Effector memory CD8-positive, alpha-beta T cell (primary cell): ENCODE measurements at regions not wholly inside any gene's neighbourhood (a gene's known extent, or its start where the extent isn't known, plus 50 kb on each side); places are given as distances from the start of the nearest gene placed in this dataset.

Experiments
- ATAC-seq: fragments of 150-1000 bp; cut with Tn5 transposase; replicated peaks from 2 replicates; pipeline ENCODE4 v1.10.0; 2021; ENCODE audit warnings: mild to moderate bottlenecking, moderate library complexity
- DNase-seq, 3 experiments: peaks; one replicate each; pipeline ENCODE4 v3.0.0; 2021
- H3K27ac Mint-ChIP-seq, 2 donors: one replicate each; pipeline ENCODE4 v1.8.0; 2022; ENCODE audit warnings: mild to moderate bottlenecking in 2 of 2, mixed read lengths in 2 of 2, moderate library complexity in 2 of 2
- H3K27me3 Mint-ChIP-seq, 2 donors: one replicate each; pipeline ENCODE4 v1.8.0; 2022; ENCODE audit warnings: mixed read lengths in 2 of 2
- H3K36me3 Mint-ChIP-seq: one replicate; pipeline ENCODE4 v1.8.0; 2022; ENCODE audit warnings: mild to moderate bottlenecking, moderate library complexity, mixed read lengths; ENCODE audit not compliant: insufficient read depth
- H3K4me1 Mint-ChIP-seq, 2 donors: one replicate each; pipeline ENCODE4 v1.8.0; 2022; ENCODE audit warnings: low read depth in 2 of 2, mixed read lengths in 2 of 2
- H3K4me3 Mint-ChIP-seq, 2 donors: one replicate each; pipeline ENCODE4 v1.8.0; 2022; ENCODE audit warnings: mild to moderate bottlenecking in 2 of 2, mixed read lengths in 2 of 2, moderate library complexity in 2 of 2
- H3K9me3 Mint-ChIP-seq, 2 donors: one replicate each; pipeline ENCODE4 v1.8.0; 2022; ENCODE audit warnings: mixed read lengths in 2 of 2

DNA sequence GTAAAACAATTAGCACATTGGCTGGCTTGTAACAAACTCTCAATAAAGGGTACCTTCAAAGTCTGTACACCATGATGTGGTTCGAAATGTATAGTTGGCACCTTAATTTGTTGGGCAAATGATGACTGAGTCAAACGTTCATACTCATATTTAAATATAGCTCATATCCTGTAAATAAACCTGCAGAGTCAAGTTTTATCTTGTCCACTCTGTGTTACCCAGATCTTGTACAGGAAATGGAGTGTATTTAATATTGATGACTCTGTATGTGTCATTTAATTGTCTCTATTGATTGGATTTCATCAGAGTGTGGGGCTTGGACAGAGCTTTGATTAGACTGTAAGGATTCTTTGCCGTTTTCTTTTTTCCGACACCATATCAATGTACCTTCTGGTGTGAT, 805.6 kb upstream of the ZEB2 start:
- Mint-ChIP-seq H3K4me3 (no peak overlapping the region), H3K4me1 (no peaks in the 10 kb centered on the region), H3K36me3 (no peaks in the 10 kb centered on the region), H3K27me3 (peaks cover 0 to 14% of the 10 kb centered on the region in 2 donors), H3K27ac (no peak overlapping the region), H3K9me3 (no peaks in the 10 kb centered on the region)
- no peak for ATAC-seq
- no peak for DNase-seq

DNA sequence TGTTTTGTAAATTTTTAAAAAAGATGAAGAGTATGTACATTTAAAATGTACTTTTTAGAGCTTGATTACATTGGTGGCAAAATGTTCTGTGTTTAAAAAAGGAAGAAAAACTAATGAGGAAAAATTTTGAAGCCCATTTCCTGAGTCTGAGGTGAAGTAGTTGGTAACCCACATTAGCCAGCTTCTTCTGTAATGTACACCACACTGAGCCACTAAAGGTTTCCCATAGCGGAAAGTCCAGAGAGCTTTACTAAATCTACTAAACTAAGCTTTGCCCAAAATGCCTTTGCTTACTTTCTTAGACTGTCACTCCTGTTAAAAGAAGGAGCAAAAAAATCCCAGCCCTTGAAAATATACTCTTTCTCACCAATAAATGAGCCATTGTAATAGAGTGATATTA, 804.8 kb upstream of the ZEB2 start:
- no peak for ATAC-seq
- Mint-ChIP-seq H3K27ac (no peak overlapping the region), H3K4me1 (no peaks in the 10 kb centered on the region), H3K27me3 (peaks cover 0 to 7% of the 10 kb centered on the region in 2 donors), H3K4me3 (no peak overlapping the region), H3K9me3 (no peaks in the 10 kb centered on the region), H3K36me3 (no peaks in the 10 kb centered on the region)
- DNase-seq = no peak

DNA sequence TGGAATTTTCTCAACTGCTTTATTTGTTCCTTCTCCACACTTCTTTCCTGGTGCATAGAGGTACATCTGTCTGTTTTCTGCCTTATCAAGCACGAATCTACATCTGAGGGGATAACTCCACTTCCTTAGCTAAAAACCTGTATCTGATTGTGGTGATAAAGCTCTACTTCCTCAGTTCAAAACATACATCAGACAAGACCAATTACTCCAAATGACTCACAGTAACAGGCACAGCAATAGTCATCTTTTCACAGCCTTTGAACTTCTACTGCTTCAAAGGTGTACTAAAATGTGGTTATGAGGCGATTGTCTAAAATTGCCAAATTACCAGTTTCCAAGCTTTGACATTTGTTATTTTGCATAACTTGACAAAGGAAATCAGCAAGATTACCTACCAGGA, 803.6 kb upstream of the ZEB2 start:
- H3K4me3 Mint-ChIP-seq = no peak overlapping the region
- no peak overlapping the region for H3K27ac Mint-ChIP-seq
- no peaks in the 10 kb centered on the region for H3K36me3 Mint-ChIP-seq
- no peak for DNase-seq
- no peaks in the 10 kb centered on the region for H3K9me3 Mint-ChIP-seq
- no peaks in the 10 kb centered on the region for H3K27me3 Mint-ChIP-seq
- no peak for ATAC-seq
- H3K4me1 Mint-ChIP-seq = no peaks in the 10 kb centered on the region

DNA sequence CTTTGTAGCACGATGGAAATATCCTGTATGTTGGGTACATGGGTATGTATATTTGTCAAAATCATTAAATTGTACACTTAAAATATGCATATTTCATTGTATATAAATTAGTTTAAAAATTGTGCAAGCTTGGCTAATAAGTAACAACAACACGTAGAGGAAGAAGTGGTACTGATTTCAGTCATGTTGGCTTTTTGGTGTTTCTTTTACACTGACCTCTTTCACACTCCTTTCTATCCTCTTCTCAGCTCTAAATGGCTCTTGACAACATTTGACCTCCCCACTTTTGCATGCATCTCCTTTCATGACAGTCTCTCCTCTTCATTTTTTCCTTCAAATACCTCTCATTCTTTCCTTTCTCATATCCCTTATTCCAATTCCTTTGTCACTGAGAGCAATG, 801.4 kb upstream of the ZEB2 start:
- Mint-ChIP-seq H3K36me3 (no peaks in the 10 kb centered on the region), H3K27me3 (no peaks in the 10 kb centered on the region), H3K9me3 (no peaks in the 10 kb centered on the region), H3K4me3 (no peak overlapping the region), H3K27ac (no peak overlapping the region), H3K4me1 (no peaks in the 10 kb centered on the region)
- DNase-seq (no peak), ATAC-seq (no peak)

- Mint-ChIP-seq H3K36me3 (no peaks in the 10 kb centered on the region), H3K4me3 (no peak overlapping the region), H3K4me1 (no peaks in the 10 kb centered on the region), H3K27ac (no peak overlapping the region), H3K9me3 (no peaks in the 10 kb centered on the region), H3K27me3 (no peaks in the 10 kb centered on the region)
- no peak for DNase-seq
- no peak for ATAC-seq
Observed at GRCh38 chr2:145316496-145316895, 796.6 kb upstream of the ZEB2 start.

DNA sequence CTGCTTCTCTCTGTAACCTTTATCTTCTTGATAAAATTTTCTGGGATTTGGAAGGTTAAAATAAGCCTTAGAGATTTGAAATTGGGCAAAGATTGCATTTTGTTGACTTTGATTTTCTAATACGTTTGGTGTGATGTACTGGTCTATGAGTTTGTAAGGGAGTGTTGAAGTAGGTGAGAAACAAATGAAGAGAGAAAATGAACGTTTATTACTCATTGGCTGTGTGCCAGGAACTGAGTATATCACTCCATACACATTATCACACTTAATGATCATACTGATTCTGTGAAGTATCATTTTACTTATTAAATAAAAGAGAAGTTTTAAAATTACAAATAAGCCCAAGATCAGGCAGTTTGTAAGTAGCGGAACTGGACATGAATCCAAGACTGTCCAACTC, 795.1 kb upstream of the ZEB2 start:
- no peaks in the 10 kb centered on the region for H3K27me3 Mint-ChIP-seq
- no peaks in the 10 kb centered on the region for H3K36me3 Mint-ChIP-seq

GRCh38 chr2:145314119-145314633, 794.3 kb upstream of the ZEB2 start:
- DNase-seq (no peak), ATAC-seq (no peak)
- Mint-ChIP-seq H3K27me3 (no peaks in the 10 kb centered on the region), H3K4me1 (no peaks in the 10 kb centered on the region), H3K36me3 (no peaks in the 10 kb centered on the region), H3K9me3 (no peaks in the 10 kb centered on the region), H3K27ac (no peak overlapping the region), H3K4me3 (no peak overlapping the region)

More for the DNA sequence above, 795.1 kb upstream of the ZEB2 start:
- no peaks in the 10 kb centered on the region for H3K9me3 Mint-ChIP-seq
- H3K27ac Mint-ChIP-seq = no peak overlapping the region
- no peak for DNase-seq
- no peaks in the 10 kb centered on the region for H3K4me1 Mint-ChIP-seq
- H3K4me3 Mint-ChIP-seq = no peak overlapping the region
- ATAC-seq = no peak

DNA sequence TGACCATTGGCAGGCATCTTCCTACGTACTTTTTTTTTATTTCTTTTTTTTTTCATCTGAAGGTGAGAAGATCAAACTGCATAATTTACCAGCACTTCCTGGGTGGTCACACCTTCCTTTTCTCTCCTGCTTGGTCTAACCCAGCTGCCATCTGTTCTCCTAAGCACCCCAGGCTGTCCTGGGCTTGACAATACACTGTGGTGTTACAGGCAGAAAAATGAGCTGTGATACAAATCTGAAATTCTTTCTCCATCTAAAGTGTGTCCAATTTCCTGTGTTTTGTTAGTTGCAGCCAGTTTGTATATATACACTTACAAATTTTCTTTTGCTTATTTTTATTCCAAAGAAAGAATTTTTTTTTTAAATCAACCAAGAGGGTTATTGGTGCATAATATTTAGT, 786.0 kb upstream of the ZEB2 start:
- Mint-ChIP-seq H3K27me3 (peaks cover 0 to 20% of the 10 kb centered on the region in 2 donors), H3K4me1 (no peaks in the 10 kb centered on the region), H3K4me3 (no peak overlapping the region), H3K9me3 (no peaks in the 10 kb centered on the region), H3K27ac (no peak overlapping the region), H3K36me3 (no peaks in the 10 kb centered on the region)
- DNase-seq (no peak), ATAC-seq (no peak)

GRCh38 chr2:145304501-145304900, 784.6 kb upstream of the ZEB2 start:
- no peak for DNase-seq
- H3K27ac Mint-ChIP-seq = no peak overlapping the region
- H3K27me3 Mint-ChIP-seq = peaks cover under 1 to 20% of the 10 kb centered on the region in 2 donors
- H3K4me1 Mint-ChIP-seq = no peaks in the 10 kb centered on the region
- H3K4me3 Mint-ChIP-seq = no peak overlapping the region
- no peak for ATAC-seq
- no peaks in the 10 kb centered on the region for H3K9me3 Mint-ChIP-seq
- H3K36me3 Mint-ChIP-seq = no peaks in the 10 kb centered on the region

- Mint-ChIP-seq H3K27ac (no peak overlapping the region), H3K4me1 (no peaks in the 10 kb centered on the region), H3K4me3 (no peak overlapping the region)
Observed at GRCh38 chr2:145303536-145303935, 783.6 kb upstream of the ZEB2 start.

DNA sequence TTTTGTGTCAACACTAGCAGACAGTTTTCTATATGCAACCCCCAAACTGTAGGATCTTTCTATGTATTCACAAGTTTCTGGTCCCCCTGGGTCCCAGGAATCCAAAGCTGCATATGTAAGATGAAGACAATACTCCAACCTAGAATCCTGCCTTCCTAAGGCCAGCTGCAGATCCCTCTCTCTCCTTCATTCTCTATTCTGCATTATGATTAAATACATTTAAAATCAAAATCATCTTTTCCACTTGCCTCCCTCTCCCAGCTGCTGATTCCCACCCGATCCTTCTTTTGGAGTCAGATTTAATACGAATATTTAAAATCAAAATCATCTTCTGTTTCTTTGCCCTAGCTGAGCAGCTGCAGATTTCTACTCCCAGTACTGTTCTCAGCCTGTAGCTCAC, 783.0 kb upstream of the ZEB2 start:
- DNase-seq (no peak), ATAC-seq (no peak)
- Mint-ChIP-seq H3K36me3 (no peaks in the 10 kb centered on the region), H3K9me3 (no peaks in the 10 kb centered on the region), H3K27ac (no peak overlapping the region), H3K4me3 (no peak overlapping the region), H3K27me3 (peaks cover 14 to 29% of the 10 kb centered on the region in 2 donors), H3K4me1 (no peaks in the 10 kb centered on the region)

More at GRCh38 chr2:145303536-145303935, 783.6 kb upstream of the ZEB2 start:
- DNase-seq = no peak
- Mint-ChIP-seq H3K27me3 (peaks cover 11 to 25% of the 10 kb centered on the region in 2 donors), H3K9me3 (no peaks in the 10 kb centered on the region), H3K36me3 (no peaks in the 10 kb centered on the region)
- ATAC-seq = no peak

DNA sequence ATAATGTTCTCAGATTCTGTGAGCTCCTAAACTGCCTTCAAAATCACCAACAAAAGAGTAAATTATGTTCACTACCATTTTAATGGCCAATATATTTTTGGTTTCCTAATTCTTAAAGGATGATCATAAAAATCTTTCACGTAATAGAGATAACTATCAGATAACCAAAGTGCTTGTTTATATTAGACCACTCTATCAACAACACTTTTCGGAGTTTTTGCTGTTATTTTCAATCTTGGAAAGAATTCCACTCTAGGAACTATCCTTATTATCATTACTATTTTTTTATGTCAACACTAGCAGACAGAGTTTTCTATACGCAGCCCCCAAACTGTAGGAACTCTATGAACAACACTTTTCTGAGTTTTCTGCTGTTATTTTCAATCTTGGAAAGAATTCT, 782.5 kb upstream of the ZEB2 start:
- Mint-ChIP-seq H3K4me3 (no peak overlapping the region), H3K9me3 (no peaks in the 10 kb centered on the region), H3K27me3 (peaks cover 14 to 29% of the 10 kb centered on the region in 2 donors), H3K27ac (no peak overlapping the region), H3K4me1 (no peaks in the 10 kb centered on the region), H3K36me3 (no peaks in the 10 kb centered on the region)
- no peak for ATAC-seq
- no peak for DNase-seq

DNA sequence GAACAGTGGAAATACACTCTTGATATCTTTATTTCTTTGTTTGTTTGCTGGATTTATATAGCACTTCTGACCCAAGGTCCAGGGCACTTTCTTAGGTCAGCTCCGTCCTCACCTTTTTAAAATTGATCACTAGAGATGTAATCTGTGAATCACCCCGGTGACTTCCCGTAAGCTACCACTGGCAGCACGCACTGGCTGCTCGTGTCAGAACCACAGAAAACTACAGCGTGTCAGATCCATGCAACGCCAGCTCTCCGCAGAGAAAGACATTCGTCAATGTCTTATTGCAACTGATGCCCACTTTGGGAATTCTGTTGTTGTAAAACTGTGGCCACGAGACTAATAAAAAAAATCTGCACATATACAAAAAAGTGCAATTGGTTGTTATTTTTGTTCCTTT, 779.4 kb upstream of the ZEB2 start:
- no peaks in the 10 kb centered on the region for H3K9me3 Mint-ChIP-seq
- H3K4me3 Mint-ChIP-seq = no peak overlapping the region
- no peaks in the 10 kb centered on the region for H3K4me1 Mint-ChIP-seq
- H3K27me3 Mint-ChIP-seq = peaks cover 14 to 28% of the 10 kb centered on the region in 2 donors
- no peaks in the 10 kb centered on the region for H3K36me3 Mint-ChIP-seq
- DNase-seq (no peak), ATAC-seq (no peak)
- H3K27ac Mint-ChIP-seq = no peak overlapping the region

- H3K27ac Mint-ChIP-seq = no peak overlapping the region
- no peaks in the 10 kb centered on the region for H3K4me1 Mint-ChIP-seq
- no peak overlapping the region for H3K4me3 Mint-ChIP-seq
- DNase-seq = no peak
- no peaks in the 10 kb centered on the region for H3K36me3 Mint-ChIP-seq
- peaks cover 0 to 6% of the 10 kb centered on the region in 2 donors for H3K27me3 Mint-ChIP-seq
- H3K9me3 Mint-ChIP-seq = no peaks in the 10 kb centered on the region
- ATAC-seq = no peak
Observed at GRCh38 chr2:145292166-145292565, 772.2 kb upstream of the ZEB2 start.

DNA sequence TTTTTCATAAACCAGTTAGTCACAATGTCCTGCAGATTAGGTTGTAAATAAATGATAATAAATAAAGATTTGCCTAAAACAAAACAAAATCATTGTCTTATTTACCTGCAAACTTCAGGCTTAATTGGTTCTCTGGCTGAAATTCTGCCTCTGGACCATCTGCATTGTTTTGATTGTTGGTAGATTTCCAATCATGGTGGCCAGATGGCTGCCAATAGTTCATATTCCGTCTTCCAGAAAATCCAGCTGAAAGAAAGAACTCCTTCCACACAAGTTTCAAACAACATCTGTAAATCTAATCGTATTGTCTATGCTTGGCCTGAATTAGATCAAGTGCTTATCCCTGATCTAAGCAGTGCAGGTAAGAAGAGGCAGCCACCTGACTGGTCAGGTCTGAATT, 771.1 kb upstream of the ZEB2 start:
- Mint-ChIP-seq H3K9me3 (no peaks in the 10 kb centered on the region), H3K27me3 (peaks cover 0 to 2% of the 10 kb centered on the region in 2 donors), H3K4me1 (no peaks in the 10 kb centered on the region), H3K36me3 (no peaks in the 10 kb centered on the region), H3K27ac (no peak overlapping the region), H3K4me3 (no peak overlapping the region)
- ATAC-seq (no peak), DNase-seq (no peak)
